Common myeloid progenitor, CD34-positive (primary cell): ENCODE measurements at regions not wholly inside any gene's neighbourhood (a gene's known extent, or its start where the extent isn't known, plus 50 kb on each side); places are given as distances from the start of the nearest gene placed in this dataset.

ENCODE experiments used
- CTCF ChIA-PET: fragments of 350-600 bp; sonication (Branson Sonifier 250); formaldehyde crosslinking; loops from one replicate; lab custom pipeline; 2021; ENCODE audit warnings: antibody characterized with exemption; lab: Charles Lee
- POLR2A ChIA-PET: fragments of 350-600 bp; sonication (Branson Sonifier 250); formaldehyde crosslinking; loops from one replicate; lab custom pipeline; 2021; ENCODE audit warnings: antibody characterized with exemption; lab: Charles Lee
- DNase-seq, 3 donors: peaks; one replicate each; pipeline versions ENCODE4 v3.0.0 to v3.0.0-alpha.2; 2013
- H3K27ac ChIP-seq, 2 experiments: 1 replicate in 1 of 2; 2 replicates in 1 of 2; pipeline ENCODE4 v1.7.0; 2013; ENCODE audit warnings: inconsistent platforms in 2 of 2, low read length in 2 of 2, mild to moderate bottlenecking in 2 of 2, low read depth in 1 of 2, moderate library complexity in 1 of 2; ENCODE audit not compliant: severe bottlenecking in 2 of 2, insufficient read depth in 1 of 2, poor library complexity in 1 of 2
- H3K27me3 ChIP-seq, 5 experiments: replicated peaks in 2 of 5; 1 replicate in 3 of 5; 2 replicates in 2 of 5; pipeline versions ENCODE4 v1.6.1 to v1.7.0; 2013; ENCODE audit warnings: low read length in 4 of 5, mild to moderate bottlenecking in 2 of 5, moderate library complexity in 2 of 5, inconsistent platforms in 1 of 5; ENCODE audit not compliant: insufficient read depth in 5 of 5, control insufficient read depth in 4 of 5
- H3K36me3 ChIP-seq, 4 experiments: 1 replicate in 2 of 4; 2 replicates in 2 of 4; pipeline versions ENCODE4 v1.6.1 to v1.7.0; 2013; ENCODE audit warnings: low read length in 3 of 4, control low read depth in 1 of 4, mild to moderate bottlenecking in 1 of 4; ENCODE audit not compliant: control insufficient read depth in 4 of 4, insufficient read depth in 4 of 4
- H3K4me1 ChIP-seq, 4 experiments: 1 replicate in 3 of 4; 2 replicates in 1 of 4; pipeline versions ENCODE4 v1.6.1 to v1.7.1; 2013; ENCODE audit warnings: low read length in 3 of 4, mild to moderate bottlenecking in 3 of 4, control low read depth in 1 of 4, inconsistent platforms in 1 of 4, moderate library complexity in 1 of 4; ENCODE audit not compliant: control insufficient read depth in 4 of 4, insufficient read depth in 4 of 4; ENCODE audit errors: control extremely low read depth in 1 of 4
- H3K4me3 ChIP-seq, 7 experiments: 1 replicate in 4 of 7; 2 replicates in 3 of 7; pipeline versions ENCODE4 v1.5.1 to v1.7.0; 2013; ENCODE audit warnings: mild to moderate bottlenecking in 7 of 7, low read length in 6 of 7, moderate library complexity in 6 of 7, inconsistent platforms in 2 of 7, low read depth in 2 of 7, control low read depth in 1 of 7; ENCODE audit not compliant: insufficient read depth in 4 of 7, control insufficient read depth in 1 of 7; ENCODE audit errors: extremely low read depth in 1 of 7
- H3K9me3 ChIP-seq, 5 experiments: 1 replicate in 4 of 5; 2 replicates in 1 of 5; pipeline versions ENCODE4 v1.6.1 to v1.7.1; 2013; ENCODE audit warnings: low read length in 4 of 5, mild to moderate bottlenecking in 2 of 5, inconsistent platforms in 1 of 5, low read depth in 1 of 5, moderate library complexity in 1 of 5; ENCODE audit not compliant: control insufficient read depth in 4 of 5, insufficient read depth in 2 of 5; ENCODE audit errors: control extremely low read depth in 1 of 5
- WGBS: methylation state at CpG from one replicate; pipeline ENCODE4 v1.1.5; 2013; ENCODE audit not compliant: insufficient coverage; 5-methylcytosine and 5-hydroxymethylcytosine counted together

GRCh38 chr9:84189904-84190303 lies 150.7 kb downstream of the SLC28A3 start:
- Histone ChIP-seq H3K4me1 (no peaks in the 10 kb centered on the region), H3K27me3 (peaks cover 0 to 2% (median 1%) of the 10 kb centered on the region in 5 experiments), H3K36me3 (no peaks in the 10 kb centered on the region), H3K4me3 (no peak overlapping the region), H3K27ac (no peak overlapping the region), H3K9me3 (peaks cover 0 to 11% (median 9%) of the 10 kb centered on the region in 5 experiments)
- ChIA-PET CTCF (no interaction called here), POLR2A (no interaction called here)
- 81% methylated on average over 7 of the region's 7 CpGs for WGBS
- no peak for DNase-seq

- POLR2A ChIA-PET: no interaction called here
- WGBS: 100% methylated on average over 1 of the region's 2 CpGs
- DNase-seq: no peak
These were observed 150.1 kb downstream of the SLC28A3 start for GRCh38 chr9:84190411-84190810.

GRCh38 chr9:84206801-84207370 lies 133.7 kb downstream of the SLC28A3 start:
- Histone ChIP-seq H3K27me3 (peaks cover 0 to 3% (median 0%) of the 10 kb centered on the region in 5 experiments), H3K4me1 (no peaks in the 10 kb centered on the region), H3K27ac (no peak overlapping the region), H3K9me3 (no peaks in the 10 kb centered on the region), H3K36me3 (no peaks in the 10 kb centered on the region), H3K4me3 (no peak overlapping the region)
- DNase-seq: no peak
- ChIA-PET POLR2A (no interaction called here), CTCF (interaction anchor here (1.0 kb wide), 1 partner anchor 54 kb away, joined by 3 read pairs; no protein-coding TSS in a partner anchor)
- 87% methylated on average over 7 of the region's 9 CpGs for WGBS

More at GRCh38 chr9:84190411-84190810, 150.1 kb downstream of the SLC28A3 start:
- Histone ChIP-seq H3K36me3 (no peaks in the 10 kb centered on the region), H3K4me1 (no peaks in the 10 kb centered on the region), H3K4me3 (no peak overlapping the region), H3K27ac (no peak overlapping the region), H3K9me3 (peaks cover 0 to 11% (median 9%) of the 10 kb centered on the region in 5 experiments), H3K27me3 (peaks cover 0 to 2% (median 1%) of the 10 kb centered on the region in 5 experiments)
- CTCF ChIA-PET: no interaction called here

- WGBS: 68% methylated on average over 6 of the region's 6 CpGs
- Histone ChIP-seq H3K4me1 (no peaks in the 10 kb centered on the region), H3K27ac (no peak overlapping the region), H3K9me3 (no peaks in the 10 kb centered on the region), H3K36me3 (no peaks in the 10 kb centered on the region), H3K4me3 (no peak overlapping the region), H3K27me3 (peaks cover 0 to 3% (median 0%) of the 10 kb centered on the region in 5 experiments)
- DNase-seq: no peak
- ChIA-PET POLR2A (no interaction called here), CTCF (interaction anchor here (1.0 kb wide), 1 partner anchor 53 kb away, joined by 3 read pairs; no protein-coding TSS in a partner anchor)
These were observed 133.0 kb downstream of the SLC28A3 start for GRCh38 chr9:84207491-84207951.

- WGBS: 81% methylated on average over 3 of the region's 3 CpGs
- ChIA-PET POLR2A (no interaction called here), CTCF (no interaction called here)
- Histone ChIP-seq H3K4me3 (no peak overlapping the region), H3K27ac (no peak overlapping the region), H3K36me3 (no peaks in the 10 kb centered on the region), H3K4me1 (no peaks in the 10 kb centered on the region), H3K27me3 (no peaks in the 10 kb centered on the region), H3K9me3 (no peaks in the 10 kb centered on the region)
- no peak for DNase-seq
These were observed 128.3 kb downstream of the SLC28A3 start for GRCh38 chr9:84212246-84212645.

GRCh38 chr9:84212982-84213381 lies 127.6 kb downstream of the SLC28A3 start:
- Histone ChIP-seq H3K4me3 (no peak overlapping the region), H3K9me3 (no peaks in the 10 kb centered on the region), H3K27ac (no peak overlapping the region), H3K4me1 (no peaks in the 10 kb centered on the region), H3K27me3 (no peaks in the 10 kb centered on the region), H3K36me3 (no peaks in the 10 kb centered on the region)
- POLR2A ChIA-PET: no interaction called here
- 100% methylated on average over 2 of the region's 2 CpGs for WGBS
- CTCF ChIA-PET: no interaction called here
- DNase-seq: no peak

GRCh38 chr9:84216151-84216550 lies 124.4 kb downstream of the SLC28A3 start:
- POLR2A ChIA-PET: no interaction called here
- H3K9me3 ChIP-seq: no peaks in the 10 kb centered on the region
- no CpG with 5 or more reads among the region's 2 CpGs for WGBS
- DNase-seq: no peak
- H3K27me3 ChIP-seq: no peaks in the 10 kb centered on the region
- H3K4me3 ChIP-seq: no peak overlapping the region
- no peaks in the 10 kb centered on the region for H3K36me3 ChIP-seq
- CTCF ChIA-PET: interaction anchor here (0.9 to 1.1 kb wide), 2 partner anchors 8 to 15 kb away, joined by 3 read pairs; no protein-coding TSS in a partner anchor
- H3K27ac ChIP-seq: no peak overlapping the region
- H3K4me1 ChIP-seq: no peaks in the 10 kb centered on the region
